ENCODE measurements at regions not wholly inside any gene's neighbourhood (a gene's known extent, or its start where the extent isn't known, plus 50 kb on each side); places are given as distances from the start of the nearest gene placed in this dataset.
"Not testable (repeated sequence)": the region's sequence is repeated elsewhere in the genome, so short reads cannot be mapped to it uniquely, and the experiment has no call there.

GRCh38 chr2:111356512-111357031 lies 235.9 kb downstream of the BCL2L11 start:
- TF ChIP-seq, protein P1, sequence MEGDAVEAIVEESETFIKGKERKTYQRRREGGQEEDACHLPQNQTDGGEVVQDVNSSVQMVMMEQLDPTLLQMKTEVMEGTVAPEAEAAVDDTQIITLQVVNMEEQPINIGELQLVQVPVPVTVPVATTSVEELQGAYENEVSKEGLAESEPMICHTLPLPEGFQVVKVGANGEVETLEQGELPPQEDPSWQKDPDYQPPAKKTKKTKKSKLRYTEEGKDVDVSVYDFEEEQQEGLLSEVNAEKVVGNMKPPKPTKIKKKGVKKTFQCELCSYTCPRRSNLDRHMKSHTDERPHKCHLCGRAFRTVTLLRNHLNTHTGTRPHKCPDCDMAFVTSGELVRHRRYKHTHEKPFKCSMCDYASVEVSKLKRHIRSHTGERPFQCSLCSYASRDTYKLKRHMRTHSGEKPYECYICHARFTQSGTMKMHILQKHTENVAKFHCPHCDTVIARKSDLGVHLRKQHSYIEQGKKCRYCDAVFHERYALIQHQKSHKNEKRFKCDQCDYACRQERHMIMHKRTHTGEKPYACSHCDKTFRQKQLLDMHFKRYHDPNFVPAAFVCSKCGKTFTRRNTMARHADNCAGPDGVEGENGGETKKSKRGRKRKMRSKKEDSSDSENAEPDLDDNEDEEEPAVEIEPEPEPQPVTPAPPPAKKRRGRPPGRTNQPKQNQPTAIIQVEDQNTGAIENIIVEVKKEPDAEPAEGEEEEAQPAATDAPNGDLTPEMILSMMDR (conservative IDR thresholded peaks at IDR 0.05; ENCODE audit: low read length), result not testable (repeated sequence)
- TF ChIP-seq EZH2phosphoT487 (IDR thresholded peaks at IDR 0.05; ENCODE audit: borderline replicate concordance), result not testable (repeated sequence)
